Coronary artery (tissue), 2 donors: ENCODE measurements at regions not wholly inside any gene's neighbourhood (a gene's known extent, or its start where the extent isn't known, plus 50 kb on each side); places are given as distances from the start of the nearest gene placed in this dataset.

ENCODE experiments used
- DNase-seq: peaks from one replicate; pipeline ENCODE4 v3.0.0-alpha.2; 2017; ENCODE audit warnings: low spot score
- H3K27ac ChIP-seq, 2 donors: fragments of 200-600 bp; sonication (generic); one replicate each; pipeline ENCODE4 v1.5.1; 2016 to 2019
- H3K4me3 ChIP-seq: fragments of 200-600 bp; sonication (generic); 2 replicates; pipeline ENCODE4 v1.5.1; 2016; ENCODE audit warnings: mild to moderate bottlenecking, moderate library complexity
- TF ChIP-seq, protein P1 (sequence below): fragments of 200-600 bp; sonication (generic); IDR thresholded peaks from one replicate; pipeline ENCODE4 v1.5.1; 2019; ENCODE audit warnings: antibody characterized with exemption

DNA sequence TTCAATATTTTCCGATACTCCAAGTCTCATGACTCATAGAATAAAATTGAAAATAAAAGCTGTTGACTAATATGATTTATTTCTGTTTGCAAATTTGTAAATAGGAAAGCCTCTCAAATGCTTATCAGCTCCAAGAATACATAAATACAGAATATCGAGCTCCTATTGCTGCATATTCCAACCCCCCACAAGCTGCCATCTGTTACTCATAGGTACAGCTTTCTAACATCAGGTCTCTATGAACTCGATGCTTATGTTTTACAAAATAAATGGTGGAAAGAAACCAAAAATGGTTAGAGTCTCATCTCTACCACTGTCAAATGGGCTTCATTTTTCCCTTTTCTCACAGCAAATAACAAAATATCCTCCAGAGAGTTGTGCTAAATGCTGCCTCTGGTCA is 631.6 kb upstream of the CDH18 start:
- Histone ChIP-seq H3K4me3 (no peak overlapping the region), H3K27ac (no peak overlapping the region)
- no peak for DNase-seq
- TF ChIP-seq, protein P1, sequence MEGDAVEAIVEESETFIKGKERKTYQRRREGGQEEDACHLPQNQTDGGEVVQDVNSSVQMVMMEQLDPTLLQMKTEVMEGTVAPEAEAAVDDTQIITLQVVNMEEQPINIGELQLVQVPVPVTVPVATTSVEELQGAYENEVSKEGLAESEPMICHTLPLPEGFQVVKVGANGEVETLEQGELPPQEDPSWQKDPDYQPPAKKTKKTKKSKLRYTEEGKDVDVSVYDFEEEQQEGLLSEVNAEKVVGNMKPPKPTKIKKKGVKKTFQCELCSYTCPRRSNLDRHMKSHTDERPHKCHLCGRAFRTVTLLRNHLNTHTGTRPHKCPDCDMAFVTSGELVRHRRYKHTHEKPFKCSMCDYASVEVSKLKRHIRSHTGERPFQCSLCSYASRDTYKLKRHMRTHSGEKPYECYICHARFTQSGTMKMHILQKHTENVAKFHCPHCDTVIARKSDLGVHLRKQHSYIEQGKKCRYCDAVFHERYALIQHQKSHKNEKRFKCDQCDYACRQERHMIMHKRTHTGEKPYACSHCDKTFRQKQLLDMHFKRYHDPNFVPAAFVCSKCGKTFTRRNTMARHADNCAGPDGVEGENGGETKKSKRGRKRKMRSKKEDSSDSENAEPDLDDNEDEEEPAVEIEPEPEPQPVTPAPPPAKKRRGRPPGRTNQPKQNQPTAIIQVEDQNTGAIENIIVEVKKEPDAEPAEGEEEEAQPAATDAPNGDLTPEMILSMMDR = no peak

DNA sequence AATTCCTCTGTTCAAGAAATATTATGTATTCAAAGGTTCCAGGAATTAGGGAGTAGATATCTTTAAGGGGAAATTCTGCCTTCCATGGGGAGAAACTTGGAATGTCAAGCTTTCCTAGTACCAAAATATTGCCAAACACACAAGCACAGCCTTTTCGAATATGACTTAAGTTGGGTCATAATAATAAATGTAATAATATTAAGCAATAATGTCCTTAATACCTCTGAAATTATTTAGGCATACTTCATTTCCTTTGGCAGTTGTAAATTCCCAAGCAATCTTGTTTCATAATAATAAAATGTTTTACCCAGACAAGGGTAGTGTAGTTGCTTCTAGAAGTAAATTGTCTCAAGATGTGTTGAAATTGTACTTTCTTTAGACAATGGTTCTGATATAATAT is 630.3 kb upstream of the CDH18 start:
- no peak for DNase-seq
- no peak overlapping the region for H3K27ac ChIP-seq
- TF ChIP-seq, protein P1 = no peak
- no peak overlapping the region for H3K4me3 ChIP-seq

DNA sequence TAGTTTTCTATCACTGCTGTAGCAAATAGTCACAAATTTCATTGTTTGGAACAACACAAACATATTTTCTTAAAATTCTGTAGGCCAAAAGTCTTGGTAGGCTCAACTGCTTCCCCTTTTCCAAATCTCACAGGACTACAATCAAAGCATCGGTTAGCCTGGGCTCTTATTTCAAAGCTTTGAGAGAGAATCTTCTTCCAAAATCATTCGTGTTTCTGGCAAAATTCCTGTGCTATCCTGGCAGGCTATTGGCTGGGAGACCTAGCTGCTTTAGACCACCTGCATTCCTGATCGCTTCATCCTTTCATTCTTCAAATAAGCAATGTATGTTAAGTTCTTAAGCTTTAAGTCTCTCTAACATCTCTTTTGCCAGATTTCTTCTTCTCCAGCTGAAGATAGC is 629.8 kb upstream of the CDH18 start:
- no peak for DNase-seq
- H3K4me3 ChIP-seq = no peak overlapping the region
- TF ChIP-seq, protein P1 = no peak
- no peak overlapping the region for H3K27ac ChIP-seq

DNA sequence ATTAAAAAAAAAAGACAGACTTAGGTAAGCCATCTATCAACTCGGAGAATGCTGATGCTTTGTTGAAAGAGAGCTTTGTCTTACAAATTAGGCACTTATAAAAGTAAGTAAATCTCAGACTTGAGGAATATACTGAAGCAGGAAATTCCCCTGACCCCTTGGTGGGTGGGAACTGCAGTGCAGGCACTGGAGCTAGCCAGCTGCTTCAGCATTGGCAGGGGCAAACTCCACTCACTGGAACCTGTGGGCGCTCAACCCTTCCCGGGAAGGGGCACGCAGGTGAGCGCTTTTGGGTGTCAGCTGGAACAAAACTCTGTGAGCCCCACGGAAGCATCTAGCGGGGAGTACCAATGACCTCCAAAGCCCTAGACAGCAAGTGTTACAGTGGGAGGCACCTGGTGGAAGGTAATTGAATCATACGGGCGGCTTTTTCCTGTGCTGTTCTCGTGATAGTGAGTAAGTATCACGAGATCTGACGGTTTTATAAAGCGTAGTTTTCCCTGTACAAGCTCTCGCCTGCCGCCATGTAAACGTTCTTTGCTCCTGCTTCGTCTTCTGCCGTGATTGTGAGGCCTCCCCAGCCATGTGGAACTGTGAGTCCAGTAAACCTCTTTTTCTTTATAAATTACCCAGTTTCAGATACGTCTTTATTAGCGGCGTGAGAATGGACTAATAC is 628.0 kb upstream of the CDH18 start:
- TF ChIP-seq, protein P1 = no peak
- Histone ChIP-seq H3K27ac (no peak overlapping the region), H3K4me3 (no peak overlapping the region)
- no peak for DNase-seq

DNA sequence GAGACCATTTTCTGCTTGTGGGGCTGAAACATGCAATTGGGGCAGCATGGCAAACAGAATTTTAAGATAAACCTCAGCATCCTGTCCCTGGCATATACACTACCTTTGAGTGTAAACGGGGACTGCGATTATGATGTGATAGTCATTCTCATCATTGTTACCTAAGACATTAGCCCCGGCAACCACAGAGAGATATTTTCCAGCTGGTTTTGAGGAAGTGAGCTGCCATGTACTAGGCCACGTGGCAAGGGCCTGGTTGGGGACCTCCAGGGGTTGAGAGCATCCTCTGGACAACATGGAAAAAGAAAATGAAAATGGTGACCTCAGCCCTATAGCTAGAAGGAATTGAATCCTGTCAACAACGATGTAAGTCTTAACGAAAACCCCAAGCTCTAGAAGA is 623.6 kb upstream of the CDH18 start:
- no peak overlapping the region for H3K27ac ChIP-seq
- TF ChIP-seq, protein P1 = no peak
- DNase-seq = no peak
- no peak overlapping the region for H3K4me3 ChIP-seq

DNA sequence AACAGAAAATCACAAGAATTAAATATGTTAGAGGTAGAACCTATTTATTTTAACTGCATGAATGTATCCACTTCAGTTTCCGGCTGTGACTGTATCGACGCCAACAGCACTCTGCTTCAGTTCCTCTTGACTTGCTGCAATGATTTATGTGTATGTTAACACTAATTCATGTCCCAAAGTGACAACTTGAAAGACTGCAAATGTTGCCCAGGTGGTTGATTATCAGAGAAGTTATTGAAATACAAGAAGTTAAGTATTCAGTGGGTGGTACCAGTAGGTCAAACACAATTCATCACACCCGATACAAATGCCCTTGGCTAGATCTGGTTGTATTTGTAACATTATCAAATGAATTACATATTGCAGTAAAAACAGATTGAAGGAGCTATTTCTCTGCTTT is 622.7 kb upstream of the CDH18 start:
- no peak overlapping the region for H3K4me3 ChIP-seq
- no peak overlapping the region for H3K27ac ChIP-seq
- TF ChIP-seq, protein P1 = no peak
- DNase-seq = no peak

DNA sequence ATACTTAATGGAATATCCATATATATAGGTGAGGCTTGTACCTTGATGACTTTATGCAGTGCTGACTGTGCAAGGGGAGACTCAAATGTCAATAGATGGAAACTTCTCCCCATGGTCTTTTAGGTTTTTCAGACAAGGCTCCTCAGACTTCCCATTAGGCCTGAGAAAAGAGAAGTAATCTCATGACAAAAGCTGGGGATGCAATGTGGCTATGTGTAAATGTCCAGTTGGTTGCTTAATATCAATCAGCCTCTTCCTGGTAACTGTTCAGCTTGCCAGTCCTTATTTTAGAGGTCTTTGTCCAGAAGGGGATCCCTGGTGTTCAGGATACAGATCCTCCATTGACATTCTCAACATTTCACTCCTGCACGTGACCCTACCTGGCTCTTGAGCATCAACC is 621.1 kb upstream of the CDH18 start:
- DNase-seq = no peak
- no peak overlapping the region for H3K27ac ChIP-seq
- TF ChIP-seq, protein P1 = no peak
- H3K4me3 ChIP-seq = no peak overlapping the region
